DOHH2 (cell line): ENCODE measurements at regions not wholly inside any gene's neighbourhood (a gene's known extent, or its start where the extent isn't known, plus 50 kb on each side); places are given as distances from the start of the nearest gene placed in this dataset.

Experiments
- EZH2phosphoT487 ChIP-seq: fragments of 200-600 bp; sonication (generic); IDR thresholded peaks from 2 replicates; pipeline ENCODE4 v1.6.1; 2017; ENCODE audit warnings: borderline replicate concordance, mild to moderate bottlenecking, antibody characterized with exemption, low read length, moderate library complexity, mixed read lengths
- TF ChIP-seq, protein P1 (sequence below): fragments of 200-600 bp; sonication (generic); IDR thresholded peaks from one replicate; pipeline ENCODE4 v1.5.1; 2014; ENCODE audit warnings: antibody characterized with exemption, mild to moderate bottlenecking, low read depth, low read length; ENCODE audit not compliant: poor library complexity, severe bottlenecking

GRCh38 chr12:71315328-71315985 lies 124.1 kb upstream of the LGR5 start:
- TF ChIP-seq, protein P1, sequence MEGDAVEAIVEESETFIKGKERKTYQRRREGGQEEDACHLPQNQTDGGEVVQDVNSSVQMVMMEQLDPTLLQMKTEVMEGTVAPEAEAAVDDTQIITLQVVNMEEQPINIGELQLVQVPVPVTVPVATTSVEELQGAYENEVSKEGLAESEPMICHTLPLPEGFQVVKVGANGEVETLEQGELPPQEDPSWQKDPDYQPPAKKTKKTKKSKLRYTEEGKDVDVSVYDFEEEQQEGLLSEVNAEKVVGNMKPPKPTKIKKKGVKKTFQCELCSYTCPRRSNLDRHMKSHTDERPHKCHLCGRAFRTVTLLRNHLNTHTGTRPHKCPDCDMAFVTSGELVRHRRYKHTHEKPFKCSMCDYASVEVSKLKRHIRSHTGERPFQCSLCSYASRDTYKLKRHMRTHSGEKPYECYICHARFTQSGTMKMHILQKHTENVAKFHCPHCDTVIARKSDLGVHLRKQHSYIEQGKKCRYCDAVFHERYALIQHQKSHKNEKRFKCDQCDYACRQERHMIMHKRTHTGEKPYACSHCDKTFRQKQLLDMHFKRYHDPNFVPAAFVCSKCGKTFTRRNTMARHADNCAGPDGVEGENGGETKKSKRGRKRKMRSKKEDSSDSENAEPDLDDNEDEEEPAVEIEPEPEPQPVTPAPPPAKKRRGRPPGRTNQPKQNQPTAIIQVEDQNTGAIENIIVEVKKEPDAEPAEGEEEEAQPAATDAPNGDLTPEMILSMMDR, result no peak
- no peak for TF ChIP-seq EZH2phosphoT487
